ENCODE measurements at regions not wholly inside any gene's neighbourhood (a gene's known extent, or its start where the extent isn't known, plus 50 kb on each side); places are given as distances from the start of the nearest gene placed in this dataset.

DNA sequence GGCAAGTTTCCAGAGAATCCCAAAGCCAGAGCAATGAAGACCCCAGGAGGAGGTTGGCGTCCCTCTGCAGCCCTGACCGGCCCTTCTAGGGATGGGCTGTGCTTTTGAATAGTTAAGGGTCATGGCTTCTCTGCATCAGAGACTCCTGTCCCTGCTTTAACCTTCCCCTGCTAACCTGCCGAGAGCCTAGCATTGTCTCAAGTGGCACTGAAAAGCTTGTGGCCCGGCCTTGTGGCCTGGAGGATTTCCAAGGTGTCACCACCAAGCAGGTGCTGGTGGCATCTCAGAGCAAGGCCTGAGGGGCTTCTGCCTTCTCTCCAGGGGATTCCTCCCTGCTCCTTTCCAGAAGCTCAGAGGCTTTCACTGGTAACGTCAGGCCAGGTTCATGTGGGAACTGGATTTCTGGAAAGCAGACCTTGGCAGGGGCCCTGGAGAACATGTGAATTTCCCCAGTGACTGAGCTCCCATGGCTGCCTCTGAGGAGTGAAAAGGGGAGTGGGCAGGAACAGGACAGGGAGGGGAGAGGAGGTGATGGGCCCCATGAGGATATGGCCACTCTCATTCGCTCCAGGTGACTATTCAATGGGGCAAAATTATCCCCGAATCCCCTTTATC is 409.9 kb downstream of the PTPRU start:
- H3K27ac Mint-ChIP-seq (ENCODE audit: unreplicated experiment) = no peak overlapping the region
- no peaks in the 10 kb centered on the region for H3K9me3 Mint-ChIP-seq (ENCODE audit: unreplicated experiment)
- TF ChIP-seq, protein P1, sequence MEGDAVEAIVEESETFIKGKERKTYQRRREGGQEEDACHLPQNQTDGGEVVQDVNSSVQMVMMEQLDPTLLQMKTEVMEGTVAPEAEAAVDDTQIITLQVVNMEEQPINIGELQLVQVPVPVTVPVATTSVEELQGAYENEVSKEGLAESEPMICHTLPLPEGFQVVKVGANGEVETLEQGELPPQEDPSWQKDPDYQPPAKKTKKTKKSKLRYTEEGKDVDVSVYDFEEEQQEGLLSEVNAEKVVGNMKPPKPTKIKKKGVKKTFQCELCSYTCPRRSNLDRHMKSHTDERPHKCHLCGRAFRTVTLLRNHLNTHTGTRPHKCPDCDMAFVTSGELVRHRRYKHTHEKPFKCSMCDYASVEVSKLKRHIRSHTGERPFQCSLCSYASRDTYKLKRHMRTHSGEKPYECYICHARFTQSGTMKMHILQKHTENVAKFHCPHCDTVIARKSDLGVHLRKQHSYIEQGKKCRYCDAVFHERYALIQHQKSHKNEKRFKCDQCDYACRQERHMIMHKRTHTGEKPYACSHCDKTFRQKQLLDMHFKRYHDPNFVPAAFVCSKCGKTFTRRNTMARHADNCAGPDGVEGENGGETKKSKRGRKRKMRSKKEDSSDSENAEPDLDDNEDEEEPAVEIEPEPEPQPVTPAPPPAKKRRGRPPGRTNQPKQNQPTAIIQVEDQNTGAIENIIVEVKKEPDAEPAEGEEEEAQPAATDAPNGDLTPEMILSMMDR (IDR thresholded peaks at IDR 0.05; ENCODE audit: unreplicated experiment) = no peak
- H3K36me3 Mint-ChIP-seq (ENCODE audit: low read depth, unreplicated experiment) = peaks cover 3% of the 10 kb centered on the region
- H3K27me3 Mint-ChIP-seq (ENCODE audit: unreplicated experiment) = peaks cover 3% of the 10 kb centered on the region
- H3K4me1 Mint-ChIP-seq (ENCODE audit: unreplicated experiment) = peaks cover 3% of the 10 kb centered on the region
- no peak overlapping the region for H3K4me3 Mint-ChIP-seq (ENCODE audit: unreplicated experiment)
- DNase-seq (ENCODE audit: low spot score) = peak; percentile 0

DNA sequence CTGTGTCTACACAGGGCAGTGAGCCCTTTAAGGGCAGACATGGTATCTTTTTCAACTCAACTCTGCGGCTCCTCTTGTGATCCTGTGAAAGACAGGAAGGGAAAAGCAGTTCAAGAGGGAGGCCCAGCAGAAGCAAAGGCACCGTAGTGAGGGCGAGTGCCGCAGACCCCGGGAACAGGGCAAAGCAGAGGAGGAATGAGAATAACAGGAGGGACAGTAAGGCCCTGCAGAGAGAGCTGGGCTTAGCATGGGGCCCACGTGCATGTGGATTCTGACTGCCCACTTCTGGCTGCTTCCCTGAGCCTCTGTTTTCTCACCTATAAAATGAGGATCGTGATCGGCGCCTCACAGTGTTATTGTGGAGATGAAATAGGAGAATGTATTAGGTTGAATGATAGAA is 409.3 kb downstream of the PTPRU start:
- Mint-ChIP-seq H3K4me1 (ENCODE audit: unreplicated experiment) (peaks cover 3% of the 10 kb centered on the region), H3K4me3 (ENCODE audit: unreplicated experiment) (no peak overlapping the region), H3K27ac (ENCODE audit: unreplicated experiment) (no peak overlapping the region), H3K36me3 (ENCODE audit: low read depth, unreplicated experiment) (no peaks in the 10 kb centered on the region), H3K9me3 (ENCODE audit: unreplicated experiment) (no peaks in the 10 kb centered on the region), H3K27me3 (ENCODE audit: unreplicated experiment) (no peaks in the 10 kb centered on the region)
- TF ChIP-seq, protein P1 (IDR thresholded peaks at IDR 0.05; ENCODE audit: unreplicated experiment) = no peak
- DNase-seq (ENCODE audit: low spot score) = peak; percentile 0

DNA sequence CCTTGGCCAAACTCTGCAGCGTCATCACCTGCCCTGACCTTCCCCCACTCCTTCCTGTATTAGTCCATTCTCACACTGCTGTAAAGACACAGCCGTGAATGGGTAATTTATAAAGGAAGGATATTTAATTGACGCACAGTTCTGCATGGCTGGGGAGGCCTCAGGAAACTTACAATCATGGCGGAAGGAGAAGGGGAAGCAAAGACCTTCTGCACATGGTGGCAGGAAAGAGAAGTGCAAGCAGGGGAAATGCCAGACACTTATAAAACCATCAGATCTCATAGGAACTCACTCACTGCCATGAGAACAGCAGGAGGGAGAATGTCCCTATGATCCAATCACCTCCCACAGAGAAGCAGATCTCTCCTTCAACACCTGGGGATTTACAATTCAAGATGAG is 408.5 kb downstream of the PTPRU start:
- no peaks in the 10 kb centered on the region for H3K27me3 Mint-ChIP-seq (ENCODE audit: unreplicated experiment)
- TF ChIP-seq, protein P1 (IDR thresholded peaks at IDR 0.05; ENCODE audit: unreplicated experiment) = no peak
- no peak overlapping the region for H3K27ac Mint-ChIP-seq (ENCODE audit: unreplicated experiment)
- peaks cover 3% of the 10 kb centered on the region for H3K4me1 Mint-ChIP-seq (ENCODE audit: unreplicated experiment)
- H3K4me3 Mint-ChIP-seq (ENCODE audit: unreplicated experiment) = no peak overlapping the region
- no peaks in the 10 kb centered on the region for H3K9me3 Mint-ChIP-seq (ENCODE audit: unreplicated experiment)
- no peak for DNase-seq (ENCODE audit: low spot score)
- H3K36me3 Mint-ChIP-seq (ENCODE audit: low read depth, unreplicated experiment) = no peaks in the 10 kb centered on the region

DNA sequence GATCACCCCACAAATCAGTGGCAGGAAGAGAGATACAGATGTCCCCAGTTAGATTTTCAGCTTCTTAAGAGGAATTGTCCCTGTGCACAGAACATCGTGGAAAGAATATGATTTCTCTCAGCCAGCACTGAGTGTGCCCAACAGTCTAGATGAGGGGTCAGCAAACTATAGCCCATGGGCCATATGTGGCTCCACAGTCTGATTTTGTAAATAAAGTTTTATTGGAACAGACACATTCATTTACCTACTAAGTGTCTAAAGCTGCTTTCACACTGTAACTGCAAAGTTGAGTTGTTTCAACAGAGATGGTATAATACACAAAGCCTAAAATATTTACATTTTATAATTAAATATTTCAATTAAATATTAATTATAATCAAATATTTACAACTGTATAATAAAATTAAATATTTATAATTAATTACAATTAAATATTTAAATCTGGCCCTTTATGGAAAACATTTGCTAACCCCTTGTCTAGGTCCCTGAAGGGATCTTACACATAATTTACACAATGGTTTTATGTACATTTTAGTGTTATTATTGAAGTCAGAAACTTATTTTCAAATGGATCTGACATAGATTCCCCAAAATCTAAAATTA is 407.6 kb downstream of the PTPRU start:
- H3K27me3 Mint-ChIP-seq (ENCODE audit: unreplicated experiment) = no peaks in the 10 kb centered on the region
- TF ChIP-seq, protein P1 (IDR thresholded peaks at IDR 0.05; ENCODE audit: unreplicated experiment) = no peak
- no peak overlapping the region for H3K27ac Mint-ChIP-seq (ENCODE audit: unreplicated experiment)
- DNase-seq (ENCODE audit: low spot score) = no peak
- peaks cover 3% of the 10 kb centered on the region for H3K4me1 Mint-ChIP-seq (ENCODE audit: unreplicated experiment)
- no peaks in the 10 kb centered on the region for H3K36me3 Mint-ChIP-seq (ENCODE audit: low read depth, unreplicated experiment)
- no peak overlapping the region for H3K4me3 Mint-ChIP-seq (ENCODE audit: unreplicated experiment)
- no peaks in the 10 kb centered on the region for H3K9me3 Mint-ChIP-seq (ENCODE audit: unreplicated experiment)

DNA sequence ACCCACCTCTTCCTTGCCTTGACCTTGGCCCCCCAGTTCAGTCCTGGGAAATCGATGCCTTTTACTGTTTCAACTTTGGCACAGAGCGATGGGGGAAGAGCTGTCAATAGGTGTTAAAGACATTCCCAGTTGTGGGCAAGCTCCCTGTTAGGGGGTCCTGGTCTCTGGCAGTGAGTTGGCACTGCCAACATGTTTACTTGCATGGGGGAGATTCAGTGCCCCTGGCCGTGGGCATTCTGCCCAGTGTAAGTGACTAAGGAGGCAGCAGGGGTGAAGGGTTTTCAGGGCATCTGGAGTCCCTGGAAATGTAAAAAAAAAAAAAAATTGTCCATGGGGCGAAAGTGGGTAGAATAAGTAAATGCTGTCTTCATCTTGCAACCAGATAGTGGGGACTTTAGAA is 407.0 kb downstream of the PTPRU start:
- TF ChIP-seq, protein P1 (IDR thresholded peaks at IDR 0.05; ENCODE audit: unreplicated experiment) = no peak
- H3K9me3 Mint-ChIP-seq (ENCODE audit: unreplicated experiment) = no peaks in the 10 kb centered on the region
- H3K36me3 Mint-ChIP-seq (ENCODE audit: low read depth, unreplicated experiment) = no peaks in the 10 kb centered on the region
- no peaks in the 10 kb centered on the region for H3K27me3 Mint-ChIP-seq (ENCODE audit: unreplicated experiment)
- peaks cover 3% of the 10 kb centered on the region for H3K4me1 Mint-ChIP-seq (ENCODE audit: unreplicated experiment)
- no peak overlapping the region for H3K27ac Mint-ChIP-seq (ENCODE audit: unreplicated experiment)
- no peak for DNase-seq (ENCODE audit: low spot score)
- H3K4me3 Mint-ChIP-seq (ENCODE audit: unreplicated experiment) = no peak overlapping the region

Data from endothelial cell (in vitro differentiated cells).